GM03348 (cell line): ENCODE measurements at regions not wholly inside any gene's neighbourhood (a gene's known extent, or its start where the extent isn't known, plus 50 kb on each side); places are given as distances from the start of the nearest gene placed in this dataset.
"Not testable (repeated sequence)": the region's sequence is repeated elsewhere in the genome, so short reads cannot be mapped to it uniquely, and the experiment has no call there.

Experiments used
- DNase-seq: peaks from one replicate; pipeline ENCODE4 v3.0.0; 2012; ENCODE audit warnings: low spot score

- DNase-seq = not testable (repeated sequence)
These were observed 294.7 kb upstream of the TEKT4 start for GRCh38 chr2:94576486-94576885.

DNA sequence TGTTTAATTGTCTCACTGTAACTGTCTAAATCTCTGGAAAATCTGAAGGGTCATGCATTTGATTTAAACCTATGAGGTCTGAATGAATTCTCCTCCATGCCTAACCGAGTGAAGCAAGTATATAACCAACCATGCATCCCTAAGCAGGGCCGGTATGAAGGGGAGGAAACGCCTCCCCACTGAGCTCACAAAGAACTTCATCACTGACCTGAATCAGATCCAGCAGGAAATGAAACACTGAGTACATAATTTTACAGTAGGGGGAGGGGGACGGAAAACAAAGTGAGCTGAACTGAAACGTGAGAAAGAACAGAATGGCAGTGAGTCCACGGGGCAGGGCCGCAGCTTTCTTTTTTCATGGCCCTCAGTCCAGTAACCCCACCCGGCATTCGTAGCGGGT is 294.1 kb upstream of the TEKT4 start:
- not testable (repeated sequence) for DNase-seq

DNA sequence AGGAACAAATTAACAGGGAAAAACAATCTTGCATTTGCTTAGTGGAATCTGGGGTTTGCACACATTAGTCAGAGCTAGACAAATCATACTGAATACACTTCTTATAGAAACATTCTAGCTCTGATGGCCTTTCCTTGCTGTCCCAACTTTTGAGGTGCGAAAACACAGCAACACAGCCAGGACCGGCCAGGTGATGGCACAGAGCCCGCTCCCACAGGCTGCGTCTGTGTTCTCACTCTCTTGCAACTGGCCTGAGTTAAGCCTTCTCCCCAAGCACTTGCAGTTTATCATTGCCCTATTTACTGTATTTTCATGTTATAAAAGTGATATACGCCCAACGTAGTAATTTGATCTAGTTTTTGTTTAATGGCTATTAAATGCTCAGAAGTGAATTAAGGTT is 292.0 kb upstream of the TEKT4 start:
- not testable (repeated sequence) for DNase-seq

- DNase-seq = not testable (repeated sequence)
These were observed 288.0 kb upstream of the TEKT4 start for GRCh38 chr2:94583081-94583723.

GRCh38 chr2:94584569-94584968 is 286.7 kb upstream of the TEKT4 start:
- DNase-seq = not testable (repeated sequence)

GRCh38 chr2:94586032-94586982 is 284.9 kb upstream of the TEKT4 start:
- DNase-seq = peak; percentile 68

DNA sequence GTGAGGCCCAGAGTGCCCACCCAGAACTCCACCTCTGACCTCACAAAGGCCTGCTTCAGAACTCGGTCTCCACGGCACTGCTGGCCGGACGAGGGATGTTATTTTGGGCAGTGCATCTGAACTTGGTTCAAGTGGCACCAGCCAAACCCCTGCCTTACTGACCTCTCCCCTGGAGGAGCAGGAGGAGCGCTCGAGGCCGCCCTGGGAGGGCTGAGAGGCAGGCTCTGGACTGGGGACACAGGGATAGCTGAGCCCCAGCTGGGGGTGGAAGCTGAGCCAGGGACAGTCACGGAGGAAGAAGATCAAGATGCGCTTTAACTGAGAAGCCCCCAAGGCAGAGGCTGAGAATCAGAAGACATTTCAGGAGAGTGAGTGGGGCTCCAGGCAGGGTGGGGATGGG is 284.2 kb upstream of the TEKT4 start:
- DNase-seq = not testable (repeated sequence)

GRCh38 chr2:94594019-94594836 is 277.0 kb upstream of the TEKT4 start:
- DNase-seq = not testable (repeated sequence)

GRCh38 chr2:94595956-94596355 is 275.3 kb upstream of the TEKT4 start:
- not testable (repeated sequence) for DNase-seq

- DNase-seq = not testable (repeated sequence)
These were observed 273.0 kb upstream of the TEKT4 start for GRCh38 chr2:94598075-94598713.

DNA sequence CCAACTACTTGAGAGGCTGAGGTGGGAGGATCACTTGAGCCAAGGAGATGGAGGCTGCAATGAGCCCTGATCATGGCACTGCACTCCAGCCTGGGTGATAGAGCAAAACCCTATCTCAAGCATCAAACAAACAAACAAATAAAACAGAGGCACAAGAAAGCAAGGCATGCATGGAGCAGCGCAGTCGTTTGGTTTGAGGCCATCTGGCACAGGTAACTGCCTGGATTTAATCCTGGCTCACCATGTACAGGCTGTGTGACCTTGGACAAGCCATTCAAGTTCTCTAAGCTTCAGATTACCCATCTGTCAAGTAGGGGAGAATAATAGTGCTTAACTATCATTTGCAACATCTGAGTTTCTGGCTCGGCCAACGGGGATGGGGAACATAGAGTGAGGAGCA is 270.3 kb upstream of the TEKT4 start:
- not testable (repeated sequence) for DNase-seq

DNA sequence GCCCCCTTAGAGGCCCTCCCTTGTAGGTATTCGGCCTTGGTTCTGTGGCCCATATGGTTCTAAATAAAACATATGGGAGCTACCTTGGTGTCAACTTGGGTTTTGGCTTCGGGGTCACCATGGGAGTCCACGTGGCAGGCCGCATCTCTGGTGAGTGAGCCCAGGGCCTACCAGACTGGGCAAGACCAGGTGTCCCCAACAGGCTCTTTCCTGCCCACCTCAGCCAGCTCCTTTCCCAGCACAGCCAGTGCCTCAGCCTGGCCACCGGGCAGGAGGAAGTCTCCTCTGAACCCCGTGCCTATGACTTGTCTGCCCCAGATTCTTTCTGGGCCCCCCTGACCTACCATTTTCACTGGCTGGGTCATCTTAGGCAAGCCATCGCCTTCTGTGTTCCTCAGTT is 268.8 kb upstream of the TEKT4 start:
- DNase-seq = no peak

DNA sequence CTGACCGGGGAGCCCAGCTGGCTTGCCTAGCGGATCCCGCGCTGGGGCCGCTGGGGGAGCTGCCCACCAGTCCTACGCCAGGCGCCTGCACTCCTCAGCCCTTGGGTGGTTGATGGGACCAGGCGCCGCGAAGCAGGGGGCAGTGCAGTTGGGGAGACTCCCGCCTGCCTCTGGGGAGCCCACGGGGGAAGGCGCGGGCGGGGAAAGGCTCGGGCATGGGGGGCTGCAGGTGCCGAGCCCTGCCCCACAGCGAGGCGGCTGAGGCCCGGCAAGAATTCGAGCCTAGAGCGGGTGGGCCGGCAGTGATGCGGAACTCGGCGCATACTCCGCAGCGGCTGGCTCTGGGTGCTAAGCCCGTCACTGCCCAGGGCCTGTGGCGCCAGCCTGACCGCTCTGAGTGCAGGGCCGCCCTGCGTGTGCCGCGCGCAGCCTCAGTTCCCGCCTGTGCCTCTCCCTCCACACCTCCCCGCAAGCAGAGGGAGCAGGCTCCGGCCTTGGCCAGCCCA is 249.1 kb upstream of the TEKT4 start:
- DNase-seq = no peak

DNA sequence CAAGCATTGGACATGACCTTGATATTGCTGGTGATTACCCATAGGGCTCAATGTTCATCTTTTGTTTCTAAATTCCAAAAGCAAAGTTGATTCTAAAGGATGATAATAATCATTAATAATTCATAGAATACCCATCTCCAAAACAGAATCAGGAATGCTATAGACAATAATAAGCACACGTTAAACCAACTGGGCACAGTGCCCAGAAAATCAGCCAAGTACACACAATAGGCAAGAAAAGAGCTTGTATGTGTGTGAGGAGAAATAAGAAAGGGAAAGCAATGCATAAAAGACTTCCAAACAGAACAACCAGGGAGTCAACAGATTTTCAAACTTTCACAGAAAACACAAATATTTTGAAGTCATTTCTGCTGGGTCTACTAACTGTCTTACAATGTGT is 242.3 kb upstream of the TEKT4 start:
- not testable (repeated sequence) for DNase-seq

DNA sequence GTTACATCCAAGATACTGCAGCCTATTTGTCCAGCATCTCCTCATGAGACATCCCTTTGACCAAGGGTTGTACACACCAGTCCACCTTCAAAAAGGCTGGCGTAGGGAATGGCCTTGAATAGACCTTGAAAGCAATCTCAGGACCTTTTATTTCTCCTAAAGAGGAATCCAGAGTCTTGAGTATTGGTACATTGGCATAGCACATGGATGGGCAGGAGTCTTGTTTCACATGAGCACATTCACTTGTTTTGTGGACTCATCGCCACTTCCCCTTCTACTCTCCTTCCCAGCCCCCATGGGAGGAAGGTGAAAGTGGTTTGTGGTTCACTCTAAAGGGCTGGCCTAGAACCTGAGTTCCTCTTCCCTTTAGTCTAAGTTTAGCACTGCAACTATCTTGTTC is 229.8 kb upstream of the TEKT4 start:
- not testable (repeated sequence) for DNase-seq

DNA sequence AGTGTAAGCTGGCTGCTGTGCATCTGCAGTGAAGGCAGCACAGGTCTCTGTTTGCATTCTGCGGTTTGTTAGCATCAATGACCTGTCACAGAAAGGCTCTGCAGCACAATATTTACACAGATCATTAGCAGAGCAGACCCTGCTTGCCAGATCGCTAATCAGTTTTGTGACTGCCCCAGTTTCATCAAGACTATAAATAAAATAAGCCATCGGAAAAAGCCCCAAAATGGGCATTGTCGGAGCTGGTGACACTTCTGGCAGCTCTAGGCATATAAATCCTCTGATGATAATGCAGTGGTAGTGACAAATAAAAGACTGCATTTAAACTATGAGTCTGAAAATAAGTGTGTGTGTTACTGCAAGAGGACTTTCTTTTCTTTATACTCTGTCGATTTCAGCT is 219.1 kb upstream of the TEKT4 start:
- DNase-seq = not testable (repeated sequence)

- DNase-seq = not testable (repeated sequence)
These were observed 201.4 kb upstream of the TEKT4 start for GRCh38 chr2:94669858-94670257.

DNA sequence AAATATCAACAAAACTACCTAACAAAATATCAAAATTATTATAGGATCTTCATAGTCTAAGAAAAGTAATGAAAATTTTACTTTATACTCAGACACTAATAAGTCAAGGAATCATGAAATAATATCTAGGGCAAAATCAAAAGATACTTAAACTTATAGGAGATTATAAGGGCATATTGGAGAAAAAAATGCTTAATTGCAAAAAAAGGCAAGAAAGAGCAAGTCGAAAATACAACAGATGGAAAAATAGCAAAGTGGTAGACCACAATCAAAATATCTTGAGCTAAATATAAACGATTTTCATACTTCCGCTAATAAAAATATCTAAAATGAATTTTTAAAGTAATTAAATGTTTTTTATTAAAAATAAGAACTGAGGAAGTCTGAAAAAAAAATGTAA is 177.0 kb upstream of the TEKT4 start:
- DNase-seq = not testable (repeated sequence)

DNA sequence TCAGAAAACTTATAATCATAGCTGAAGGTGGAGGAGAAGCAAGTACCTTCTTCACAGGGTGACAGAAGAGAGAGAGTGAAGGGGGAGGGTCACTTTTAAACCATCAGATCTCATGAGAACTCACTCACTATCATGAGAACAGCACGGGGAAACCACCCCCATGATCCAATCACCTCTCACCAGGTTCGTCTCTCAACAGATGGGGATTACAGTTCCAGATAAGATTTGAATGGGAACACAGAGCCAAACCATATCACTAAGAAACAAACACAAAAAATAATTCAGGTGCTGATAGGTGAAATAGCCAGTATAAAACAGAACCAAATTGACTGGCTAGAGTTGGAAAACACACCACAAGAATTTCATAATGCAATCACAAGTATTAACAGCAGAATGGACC is 162.2 kb upstream of the TEKT4 start:
- DNase-seq = not testable (repeated sequence)

DNA sequence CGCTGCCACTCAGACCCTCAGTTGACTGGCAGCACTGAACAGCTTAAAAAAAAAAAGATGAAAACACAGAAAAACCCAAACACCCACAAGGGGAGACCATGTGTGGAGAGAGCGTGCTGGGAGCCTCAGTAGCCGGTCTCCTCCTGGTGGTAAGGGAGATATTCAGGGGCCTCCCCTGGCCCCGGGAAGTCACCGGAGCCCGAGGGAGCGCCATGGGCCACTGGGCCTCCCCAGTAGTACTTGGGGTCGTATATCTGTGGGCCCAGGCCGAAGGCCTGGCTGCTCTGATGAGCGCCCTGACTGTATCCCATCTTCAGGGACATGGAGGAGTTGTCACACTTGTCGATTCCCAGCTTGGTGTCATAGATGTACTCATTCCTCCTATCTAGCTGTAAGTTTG is 145.7 kb upstream of the TEKT4 start:
- DNase-seq = no peak

DNA sequence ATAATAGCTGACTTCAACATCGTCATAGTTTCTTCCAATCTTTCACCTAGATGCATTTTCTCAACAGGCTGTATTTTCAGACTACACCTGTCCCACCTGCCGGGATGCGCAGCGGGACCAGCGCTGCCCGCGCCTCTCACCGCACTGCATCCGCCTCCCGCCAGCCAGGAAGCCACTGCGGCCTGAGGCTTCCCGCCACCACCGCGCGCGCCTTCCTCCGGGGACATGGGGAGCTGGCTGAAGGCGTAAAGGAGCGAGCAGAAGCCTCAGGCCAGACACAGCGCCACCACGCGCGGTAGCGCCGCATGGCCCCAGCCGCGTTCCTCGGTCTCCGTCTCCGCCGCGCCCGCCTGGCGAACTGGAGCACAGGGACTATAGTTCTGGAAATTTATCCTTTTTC is 135.7 kb upstream of the TEKT4 start:
- not testable (repeated sequence) for DNase-seq

- not testable (repeated sequence) for DNase-seq
These were observed 134.1 kb upstream of the TEKT4 start for GRCh38 chr2:94737145-94737544.
